Thoracic aorta (tissue), 2 donors: ENCODE measurements at regions not wholly inside any gene's neighbourhood (a gene's known extent, or its start where the extent isn't known, plus 50 kb on each side); places are given as distances from the start of the nearest gene placed in this dataset.

Experiments
- ATAC-seq: fragments of 150-250 bp; one replicate; pipeline ENCODE4 v1.8.0; 2017; ENCODE audit warnings: low read depth; ENCODE audit not compliant: insufficient number of reproducible peaks, low FRiP score
- DNase-seq: peaks from one replicate; pipeline ENCODE4 v3.0.0-alpha.2; 2020; ENCODE audit warnings: low spot score
- H3K27ac ChIP-seq, 2 donors: fragments of 200-600 bp; sonication (generic); 1 replicate in 1 of 2; 2 replicates in 1 of 2; pipeline ENCODE4 v1.5.1; 2016; ENCODE audit warnings: mild to moderate bottlenecking in 2 of 2, moderate library complexity in 2 of 2
- H3K27me3 ChIP-seq: fragments of 200-600 bp; sonication (generic); replicated peaks from 2 replicates; pipeline ENCODE4 v1.6.0; 2016; ENCODE audit warnings: mild to moderate bottlenecking; ENCODE audit not compliant: insufficient read depth
- H3K36me3 ChIP-seq: fragments of 200-600 bp; sonication (generic); one replicate; pipeline ENCODE4 v1.5.1; 2016
- H3K4me1 ChIP-seq, 2 donors: fragments of 200-600 bp; sonication (generic); 1 replicate in 1 of 2; 2 replicates in 1 of 2; pipeline versions ENCODE4 v1.5.1 to v1.6.0; 2016; ENCODE audit warnings: low read depth in 2 of 2, mild to moderate bottlenecking in 1 of 2; ENCODE audit not compliant: control insufficient read depth in 1 of 2
- H3K4me3 ChIP-seq: fragments of 200-600 bp; sonication (generic); 2 replicates; pipeline ENCODE4 v1.5.1; 2016; ENCODE audit warnings: mild to moderate bottlenecking
- H3K9me3 ChIP-seq: fragments of 200-600 bp; sonication (generic); 2 replicates; pipeline ENCODE4 v1.5.1; 2016
- TF ChIP-seq, protein P1 (sequence below): fragments of 200-600 bp; sonication (generic); IDR thresholded peaks from one replicate; pipeline ENCODE4 v1.5.1; 2019; ENCODE audit warnings: antibody characterized with exemption

DNA sequence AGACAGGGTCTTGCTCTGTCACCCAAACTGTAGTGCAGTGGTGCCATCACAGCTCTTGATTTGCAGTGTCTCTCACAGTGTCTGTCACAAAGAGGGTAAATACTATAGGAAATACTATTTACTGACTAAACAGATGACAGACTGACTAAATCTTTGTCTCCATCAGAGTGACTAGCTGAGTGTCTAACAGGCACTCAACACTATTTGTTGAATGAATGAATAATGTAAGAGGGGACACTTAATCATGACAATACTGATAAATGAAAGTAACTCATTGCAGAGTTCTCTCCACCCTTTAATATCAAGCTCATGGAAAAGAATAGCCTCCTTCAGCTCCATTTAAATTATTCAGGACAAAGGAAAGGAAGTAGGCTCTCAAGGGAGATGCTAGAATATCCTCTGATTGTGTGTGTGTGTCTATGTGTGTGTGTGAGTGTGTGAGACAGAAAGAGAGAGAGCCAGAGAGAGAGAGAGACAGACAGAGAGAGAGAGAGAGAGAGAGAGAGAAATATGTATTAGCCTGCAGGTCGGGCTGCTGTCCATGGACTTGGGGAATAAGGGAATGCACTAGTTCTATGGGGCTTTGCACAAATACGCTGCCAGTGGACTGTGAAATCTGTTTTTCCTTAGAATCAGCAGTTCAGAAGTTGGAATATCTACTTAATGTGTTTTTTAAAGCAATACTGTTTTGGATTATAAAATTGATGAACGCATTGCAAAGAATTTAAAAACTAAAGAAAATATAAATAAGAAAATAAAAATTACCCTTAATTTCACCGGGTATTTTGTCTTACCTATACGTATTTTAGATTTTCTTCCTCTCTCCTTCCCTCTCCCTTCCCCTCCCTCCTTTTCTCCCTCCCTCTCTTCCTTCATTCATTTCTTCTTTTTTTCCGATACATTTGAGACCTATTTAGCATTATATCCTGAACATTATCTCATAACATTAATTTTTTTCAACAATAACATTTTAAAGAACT, 132.9 kb upstream of the LRIG1 start:
- no peak overlapping the region for H3K27ac ChIP-seq
- no peaks in the 10 kb centered on the region for H3K4me1 ChIP-seq
- no peak for DNase-seq
- TF ChIP-seq, protein P1, sequence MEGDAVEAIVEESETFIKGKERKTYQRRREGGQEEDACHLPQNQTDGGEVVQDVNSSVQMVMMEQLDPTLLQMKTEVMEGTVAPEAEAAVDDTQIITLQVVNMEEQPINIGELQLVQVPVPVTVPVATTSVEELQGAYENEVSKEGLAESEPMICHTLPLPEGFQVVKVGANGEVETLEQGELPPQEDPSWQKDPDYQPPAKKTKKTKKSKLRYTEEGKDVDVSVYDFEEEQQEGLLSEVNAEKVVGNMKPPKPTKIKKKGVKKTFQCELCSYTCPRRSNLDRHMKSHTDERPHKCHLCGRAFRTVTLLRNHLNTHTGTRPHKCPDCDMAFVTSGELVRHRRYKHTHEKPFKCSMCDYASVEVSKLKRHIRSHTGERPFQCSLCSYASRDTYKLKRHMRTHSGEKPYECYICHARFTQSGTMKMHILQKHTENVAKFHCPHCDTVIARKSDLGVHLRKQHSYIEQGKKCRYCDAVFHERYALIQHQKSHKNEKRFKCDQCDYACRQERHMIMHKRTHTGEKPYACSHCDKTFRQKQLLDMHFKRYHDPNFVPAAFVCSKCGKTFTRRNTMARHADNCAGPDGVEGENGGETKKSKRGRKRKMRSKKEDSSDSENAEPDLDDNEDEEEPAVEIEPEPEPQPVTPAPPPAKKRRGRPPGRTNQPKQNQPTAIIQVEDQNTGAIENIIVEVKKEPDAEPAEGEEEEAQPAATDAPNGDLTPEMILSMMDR = no peak
- no peak for ATAC-seq
- H3K4me3 ChIP-seq = no peak overlapping the region
- H3K27me3 ChIP-seq = no peaks in the 10 kb centered on the region
- no peaks in the 10 kb centered on the region for H3K9me3 ChIP-seq
- H3K36me3 ChIP-seq = no peaks in the 10 kb centered on the region

DNA sequence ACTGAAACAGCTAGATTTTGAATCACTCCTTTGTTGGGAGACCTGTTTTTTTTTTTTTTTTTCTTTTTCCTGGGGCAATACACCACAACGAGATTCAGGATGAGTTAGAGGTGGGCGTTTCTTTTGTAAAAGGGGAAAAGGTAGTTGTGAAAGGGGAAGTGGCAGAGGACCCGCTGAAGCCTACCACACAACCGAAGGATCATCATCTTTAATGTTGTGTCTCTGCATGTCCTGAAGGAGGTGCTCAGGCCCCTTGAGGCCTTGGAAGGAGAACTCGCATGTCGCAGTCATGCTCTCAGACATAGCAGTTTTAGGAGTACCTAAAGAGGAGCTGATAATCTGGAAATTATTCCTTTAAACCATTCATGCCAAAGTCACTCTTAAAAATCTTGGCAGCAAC, 137.9 kb upstream of the LRIG1 start:
- H3K27ac ChIP-seq = no peak overlapping the region
- no peaks in the 10 kb centered on the region for H3K36me3 ChIP-seq
- H3K4me1 ChIP-seq = no peaks in the 10 kb centered on the region
- H3K4me3 ChIP-seq = no peak overlapping the region
- no peaks in the 10 kb centered on the region for H3K9me3 ChIP-seq
- TF ChIP-seq, protein P1 = no peak
- H3K27me3 ChIP-seq = no peaks in the 10 kb centered on the region
- ATAC-seq = no peak
- DNase-seq = no peak

DNA sequence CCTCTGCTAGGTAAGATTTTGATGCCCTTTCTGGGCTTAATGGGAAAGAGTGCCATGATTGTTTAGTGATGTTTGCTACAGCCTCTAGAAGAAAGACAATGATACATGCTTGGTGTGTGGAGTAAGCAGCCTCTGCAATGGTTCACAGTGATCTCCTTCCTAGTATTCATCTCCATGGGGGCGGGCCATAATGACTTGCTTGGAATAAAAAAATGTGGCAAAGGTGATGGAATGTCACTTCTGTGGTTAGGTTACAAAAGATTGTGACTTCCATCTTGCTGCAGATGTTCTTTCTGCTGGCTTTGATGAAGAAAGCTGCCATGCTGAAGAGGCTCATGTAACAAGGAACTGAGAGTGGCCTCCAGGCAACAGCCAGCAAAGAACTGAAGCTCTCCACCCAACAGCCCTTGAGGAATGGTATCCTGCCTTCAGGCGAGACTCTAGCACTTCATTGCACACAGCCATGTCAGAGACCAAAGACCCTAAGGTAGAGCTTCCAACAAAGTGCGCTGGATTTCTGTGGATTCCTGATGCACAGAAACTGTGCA, 139.1 kb upstream of the LRIG1 start:
- Histone ChIP-seq H3K36me3 (no peaks in the 10 kb centered on the region), H3K9me3 (peaks cover 2% of the 10 kb centered on the region), H3K27ac (no peak overlapping the region), H3K4me1 (no peaks in the 10 kb centered on the region), H3K27me3 (no peaks in the 10 kb centered on the region), H3K4me3 (no peak overlapping the region)
- TF ChIP-seq, protein P1 = no peak
- ATAC-seq (no peak), DNase-seq (no peak)

DNA sequence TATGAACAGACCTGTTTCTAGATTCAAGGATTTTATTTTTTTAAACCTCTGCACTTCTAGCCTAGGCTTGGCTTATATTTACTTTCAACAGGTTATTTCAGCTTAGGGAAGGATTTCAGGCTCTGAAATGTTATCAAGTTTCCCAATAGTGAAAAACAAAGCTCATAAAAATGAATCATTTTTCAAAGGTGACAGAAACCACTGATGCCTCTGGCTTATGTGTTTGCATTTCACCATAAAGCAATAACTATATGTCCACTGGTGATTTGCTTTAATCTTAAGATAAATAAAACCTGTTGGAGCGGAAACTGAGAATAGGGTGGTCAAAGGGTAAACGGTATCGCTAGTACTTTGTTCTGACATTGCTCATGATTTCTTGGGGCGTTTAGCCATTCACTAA, 141.2 kb upstream of the LRIG1 start:
- no peak for ATAC-seq
- Histone ChIP-seq H3K27me3 (no peaks in the 10 kb centered on the region), H3K27ac (no peak overlapping the region), H3K4me1 (no peaks in the 10 kb centered on the region), H3K9me3 (peaks cover 7% of the 10 kb centered on the region), H3K4me3 (no peak overlapping the region), H3K36me3 (no peaks in the 10 kb centered on the region)
- DNase-seq = no peak
- TF ChIP-seq, protein P1 = no peak

DNA sequence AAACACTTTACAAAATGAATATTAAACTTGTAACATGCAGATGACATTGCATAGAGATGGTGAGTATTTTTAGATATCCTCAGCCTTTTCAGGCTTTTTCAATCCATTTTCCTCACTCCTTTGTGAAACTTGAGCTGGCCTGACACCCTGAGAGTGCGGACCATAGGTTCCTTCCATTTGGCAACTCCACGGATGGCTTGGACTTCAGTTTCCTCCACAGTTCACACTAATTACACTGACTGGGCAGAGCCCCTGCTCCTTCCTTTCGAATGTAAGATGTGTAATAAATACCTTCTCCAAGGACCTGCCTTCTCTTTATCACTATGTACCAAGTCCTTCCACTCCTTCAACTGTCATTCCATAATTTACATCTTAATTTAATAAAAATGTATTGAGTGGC, 141.7 kb upstream of the LRIG1 start:
- Histone ChIP-seq H3K4me3 (no peak overlapping the region), H3K27ac (no peak overlapping the region), H3K9me3 (peaks cover 7% of the 10 kb centered on the region), H3K27me3 (no peaks in the 10 kb centered on the region), H3K4me1 (no peaks in the 10 kb centered on the region), H3K36me3 (no peaks in the 10 kb centered on the region)
- DNase-seq = no peak
- TF ChIP-seq, protein P1 = no peak
- ATAC-seq = no peak
